ENCODE measurements at regions not wholly inside any gene's neighbourhood (a gene's known extent, or its start where the extent isn't known, plus 50 kb on each side); places are given as distances from the start of the nearest gene placed in this dataset.
"Not testable (repeated sequence)": the region's sequence is repeated elsewhere in the genome, so short reads cannot be mapped to it uniquely, and the experiment has no call there.

GRCh38 chr9:41354978-41355377 is 165.9 kb upstream of the ZNG1F start:
- TF ChIP-seq POLR2A (IDR thresholded peaks at IDR 0.05; ENCODE audit: low read length); GATA1 (IDR thresholded peaks at IDR 0.05; ENCODE audit: low read depth, low read length): not testable (repeated sequence)
